ENCODE measurements at regions not wholly inside any gene's neighbourhood (a gene's known extent, or its start where the extent isn't known, plus 50 kb on each side); places are given as distances from the start of the nearest gene placed in this dataset.
A peak's percentile ranks its signal among the peaks of the same experiment; 100 is the strongest.

GRCh38 chr13:63942372-63942771, 2526.7 kb upstream of the PCDH20 start:
- Mint-ChIP-seq H3K36me3 (ENCODE audit: low read depth) (no peaks in the 10 kb centered on the region), H3K4me1 (no peaks in the 10 kb centered on the region), H3K4me3 (no peak overlapping the region), H3K27me3 (ENCODE audit: insufficient read depth, low read depth, poor library complexity) (no peaks in the 10 kb centered on the region), H3K9me3 (no peaks in the 10 kb centered on the region), H3K27ac (no peak overlapping the region)
- DNase-seq (ENCODE audit: low spot score) = no peak
- Histone ChIP-seq H3K4me3 (no peak overlapping the region), H3K4me1 (ENCODE audit: insufficient read depth) (no peaks in the 10 kb centered on the region), H4K20me1 (replicated peaks; ENCODE audit: insufficient read depth) (no peaks in the 10 kb centered on the region), H3F3A (replicated peaks; ENCODE audit: low read depth) (no peaks in the 10 kb centered on the region), H3K9me2 (ENCODE audit: insufficient read depth) (no peaks in the 10 kb centered on the region), H3K4me2 (no peak overlapping the region), H2AFZ (peak overlapping the region; percentile 50; the same call in 1 of the 2 replicates), H3K27ac (ENCODE audit: low read depth) (no peak overlapping the region), H3K36me3 (ENCODE audit: insufficient read depth) (no peaks in the 10 kb centered on the region), H3K79me2 (replicated peaks; ENCODE audit: insufficient read depth) (no peaks in the 10 kb centered on the region), H3K27me3 (ENCODE audit: insufficient read depth) (no peaks in the 10 kb centered on the region)
- TF ChIP-seq CREB1 (CRISPR knock-in tag; IDR thresholded peaks at IDR 0.05; ENCODE audit: low read depth) = no peak
- TF ChIP-seq ETS1 (IDR thresholded peaks at IDR 0.05) = no peak
- TF ChIP-seq POLR2AphosphoS5 (IDR thresholded peaks at IDR 0.05; ENCODE audit: low read depth) = no peak
- TF ChIP-seq ZNF114 (CRISPR knock-in tag; IDR thresholded peaks at IDR 0.05) = no peak
- no peak for TF ChIP-seq ZNF462 (CRISPR knock-in tag; IDR thresholded peaks at IDR 0.05)
- no peak for TF ChIP-seq CTCF (conservative IDR thresholded peaks at IDR 0.05; ENCODE audit: low read depth in 2 of 2)
- no peak for TF ChIP-seq ZNF331 (CRISPR knock-in tag; IDR thresholded peaks at IDR 0.05; ENCODE audit: low read depth)
- no peak for TF ChIP-seq STAT1 (IDR thresholded peaks at IDR 0.05; ENCODE audit: unreplicated experiment)
- TF ChIP-seq EZH2 (IDR thresholded peaks at IDR 0.05; ENCODE audit: low read depth, unreplicated experiment) = no peak
- TF ChIP-seq REST (IDR thresholded peaks at IDR 0.05; ENCODE audit: unreplicated experiment) = no peak
- TF ChIP-seq EZH2phosphoT487 (IDR thresholded peaks at IDR 0.05; ENCODE audit: unreplicated experiment) = no peak
- no peak for TF ChIP-seq JUNB (IDR thresholded peaks at IDR 0.05; ENCODE audit: unreplicated experiment)
- ATAC-seq = no peak

All from GM23338 (cell line).